T47D (cell line): ENCODE measurements at regions not wholly inside any gene's neighbourhood (a gene's known extent, or its start where the extent isn't known, plus 50 kb on each side); places are given as distances from the start of the nearest gene placed in this dataset.
"Not testable (repeated sequence)": the region's sequence is repeated elsewhere in the genome, so short reads cannot be mapped to it uniquely, and the experiment has no call there.

ENCODE experiments used
- DNase-seq, 2 experiments: peaks; one replicate each; pipeline versions ENCODE4 v3.0.0 to v3.0.0-alpha.2; 2011 to 2012; ENCODE audit warnings: low read depth in 1 of 2, low spot score in 1 of 2
- JUND ChIP-seq: IDR thresholded peaks from 2 replicates; pipeline ENCODE4 v1.6.1; 2012; ENCODE audit warnings: low read depth
- in situ Hi-C: cut with HindIII; loops from 2 replicates; pipeline ENCODE4 v1.10.0; 2016; ENCODE audit warnings: low sequenced_read_pairs, low pct_unique_long_range_greater_than_20kb

- no peak for TF ChIP-seq JUND
- no peak for DNase-seq
- in situ Hi-C loops: no loop called here
Measured at GRCh38 chr13:109401307-109401706, 385.1 kb downstream of the IRS2 start.

GRCh38 chr13:109400624-109401257 is 385.6 kb downstream of the IRS2 start:
- no peak for TF ChIP-seq JUND
- no peak for DNase-seq
- in situ Hi-C loops: no loop called here

- DNase-seq: no peak
- in situ Hi-C loops: no loop called here
Measured at GRCh38 chr13:109400209-109400608, 386.2 kb downstream of the IRS2 start.

GRCh38 chr13:109398071-109398470 is 388.3 kb downstream of the IRS2 start:
- in situ Hi-C loops: not testable (repeated sequence)

More at GRCh38 chr13:109400209-109400608, 386.2 kb downstream of the IRS2 start:
- no peak for TF ChIP-seq JUND

GRCh38 chr13:109397285-109397684 is 389.1 kb downstream of the IRS2 start:
- TF ChIP-seq JUND: no peak
- in situ Hi-C loops: no loop called here
- DNase-seq: no peak

More at GRCh38 chr13:109398071-109398470, 388.3 kb downstream of the IRS2 start:
- DNase-seq: not testable (repeated sequence)

GRCh38 chr13:109396266-109396665 is 390.1 kb downstream of the IRS2 start:
- no peak for TF ChIP-seq JUND
- in situ Hi-C loops: no loop called here
- no peak for DNase-seq

- in situ Hi-C loops: no loop called here
- no peak for DNase-seq
- TF ChIP-seq JUND: no peak
Measured at GRCh38 chr13:109395014-109395413, 391.4 kb downstream of the IRS2 start.

GRCh38 chr13:109394311-109394988 is 391.9 kb downstream of the IRS2 start:
- TF ChIP-seq JUND: no peak
- DNase-seq: no peak
- in situ Hi-C loops: no loop called here

GRCh38 chr13:109393045-109393444 is 393.3 kb downstream of the IRS2 start:
- no peak for DNase-seq
- in situ Hi-C loops: no loop called here
- TF ChIP-seq JUND: no peak

GRCh38 chr13:109390391-109390790 is 396.0 kb downstream of the IRS2 start:
- no peak for TF ChIP-seq JUND
- no peak for DNase-seq
- in situ Hi-C loops: no loop called here

GRCh38 chr13:109389892-109390345 is 396.5 kb downstream of the IRS2 start:
- no peak for TF ChIP-seq JUND
- no peak for DNase-seq
- in situ Hi-C loops: no loop called here

GRCh38 chr13:109389456-109389855 is 396.9 kb downstream of the IRS2 start:
- TF ChIP-seq JUND: no peak
- no peak for DNase-seq
- in situ Hi-C loops: no loop called here

- TF ChIP-seq JUND: no peak
- DNase-seq: no peak
- in situ Hi-C loops: no loop called here
Measured at GRCh38 chr13:109387471-109387870, 398.9 kb downstream of the IRS2 start.

GRCh38 chr13:109385242-109385560 is 401.2 kb downstream of the IRS2 start:
- TF ChIP-seq JUND: no peak
- in situ Hi-C loops: no loop called here
- no peak for DNase-seq
